MG63 (cell line): ENCODE measurements at regions not wholly inside any gene's neighbourhood (a gene's known extent, or its start where the extent isn't known, plus 50 kb on each side); places are given as distances from the start of the nearest gene placed in this dataset.

Experiments
- DNase-seq: peaks from one replicate; pipeline ENCODE4 v3.0.0-alpha.2; 2020
- H3K27me3 ChIP-seq: fragments of 250-450 bp; sonication (Bioruptor Pico); 2 replicates; pipeline ENCODE4 v1.5.1; 2020; ENCODE audit warnings: mild to moderate bottlenecking, moderate library complexity
- H3K36me3 ChIP-seq: fragments of 250-450 bp; sonication (Bioruptor Pico); 2 replicates; pipeline ENCODE4 v1.5.1; 2020; ENCODE audit warnings: mild to moderate bottlenecking, moderate library complexity
- H3K4me3 ChIP-seq: fragments of 250-450 bp; sonication (Bioruptor Pico); 2 replicates; pipeline ENCODE4 v1.5.1; 2020; ENCODE audit warnings: mild to moderate bottlenecking, moderate library complexity
- H3K9me3 ChIP-seq: fragments of 250-450 bp; sonication (Bioruptor Pico); 2 replicates; pipeline ENCODE4 v1.5.1; 2020; ENCODE audit warnings: mild to moderate bottlenecking, moderate library complexity

- Histone ChIP-seq H3K9me3 (no peaks in the 10 kb centered on the region; the same call in 1 of the 2 replicates), H3K36me3 (no peaks in the 10 kb centered on the region), H3K27me3 (peaks cover 7% of the 10 kb centered on the region; the same call in 1 of the 2 replicates), H3K4me3 (no peak overlapping the region)
- no peak for DNase-seq
Observed at GRCh38 chr11:71363721-71364120, 84.5 kb downstream of the DHCR7 start.

GRCh38 chr11:71358963-71359567 lies 89.1 kb downstream of the DHCR7 start:
- no peak for DNase-seq
- no peak overlapping the region for H3K4me3 ChIP-seq
- H3K36me3 ChIP-seq, result no peaks in the 10 kb centered on the region
- peaks cover 7% of the 10 kb centered on the region; the same call in 1 of the 2 replicates for H3K27me3 ChIP-seq
- no peaks in the 10 kb centered on the region; the same call in 1 of the 2 replicates for H3K9me3 ChIP-seq

GRCh38 chr11:71358122-71358728 lies 90.0 kb downstream of the DHCR7 start:
- H3K36me3 ChIP-seq, result no peaks in the 10 kb centered on the region
- H3K4me3 ChIP-seq, result no peak overlapping the region
- peaks cover 7% of the 10 kb centered on the region; the same call in 1 of the 2 replicates for H3K27me3 ChIP-seq
- no peaks in the 10 kb centered on the region; the same call in 1 of the 2 replicates for H3K9me3 ChIP-seq
- DNase-seq, result no peak

GRCh38 chr11:71357414-71357813 lies 90.8 kb downstream of the DHCR7 start:
- no peaks in the 10 kb centered on the region; the same call in 1 of the 2 replicates for H3K9me3 ChIP-seq
- H3K4me3 ChIP-seq, result no peak overlapping the region
- H3K27me3 ChIP-seq, result peaks cover 7% of the 10 kb centered on the region; the same call in 1 of the 2 replicates
- no peak for DNase-seq
- H3K36me3 ChIP-seq, result no peaks in the 10 kb centered on the region

GRCh38 chr11:71356904-71357303 lies 91.3 kb downstream of the DHCR7 start:
- Histone ChIP-seq H3K4me3 (no peak overlapping the region), H3K27me3 (peaks cover 7% of the 10 kb centered on the region; the same call in 1 of the 2 replicates)

GRCh38 chr11:71356280-71356876 lies 91.8 kb downstream of the DHCR7 start:
- no peak for DNase-seq
- Histone ChIP-seq H3K36me3 (no peaks in the 10 kb centered on the region), H3K27me3 (peaks cover 7% of the 10 kb centered on the region; the same call in 1 of the 2 replicates), H3K4me3 (no peak overlapping the region), H3K9me3 (no peaks in the 10 kb centered on the region; the same call in 1 of the 2 replicates)

More at GRCh38 chr11:71356904-71357303, 91.3 kb downstream of the DHCR7 start:
- H3K9me3 ChIP-seq, result no peaks in the 10 kb centered on the region; the same call in 1 of the 2 replicates
- H3K36me3 ChIP-seq, result no peaks in the 10 kb centered on the region
- DNase-seq, result no peak

- H3K27me3 ChIP-seq, result peaks cover 5% of the 10 kb centered on the region; the same call in 1 of the 2 replicates
- no peaks in the 10 kb centered on the region for H3K36me3 ChIP-seq
- DNase-seq, result no peak
- no peak overlapping the region for H3K4me3 ChIP-seq
- H3K9me3 ChIP-seq, result no peaks in the 10 kb centered on the region; the same call in 1 of the 2 replicates
Observed at GRCh38 chr11:71355281-71355680, 92.9 kb downstream of the DHCR7 start.

GRCh38 chr11:71354394-71355105 lies 93.6 kb downstream of the DHCR7 start:
- Histone ChIP-seq H3K36me3 (no peaks in the 10 kb centered on the region), H3K27me3 (0 out of 2 replicates have a peak, but pooled peaks cover 4% of the 10 kb centered on the region), H3K9me3 (no peaks in the 10 kb centered on the region), H3K4me3 (no peak overlapping the region)
- no peak for DNase-seq

- H3K4me3 ChIP-seq, result no peak overlapping the region
- H3K36me3 ChIP-seq, result no peaks in the 10 kb centered on the region
- DNase-seq, result no peak
- no peaks in the 10 kb centered on the region for H3K27me3 ChIP-seq
- no peaks in the 10 kb centered on the region for H3K9me3 ChIP-seq
Observed at GRCh38 chr11:71352748-71353147, 95.4 kb downstream of the DHCR7 start.

- DNase-seq, result no peak
- Histone ChIP-seq H3K9me3 (no peaks in the 10 kb centered on the region), H3K27me3 (no peaks in the 10 kb centered on the region), H3K36me3 (no peaks in the 10 kb centered on the region), H3K4me3 (no peak overlapping the region)
Observed at GRCh38 chr11:71352226-71352625, 96.0 kb downstream of the DHCR7 start.

GRCh38 chr11:71349627-71350026 lies 97.2 kb upstream of the SHANK2 start:
- no peaks in the 10 kb centered on the region for H3K36me3 ChIP-seq
- no peaks in the 10 kb centered on the region for H3K27me3 ChIP-seq
- no peaks in the 10 kb centered on the region for H3K9me3 ChIP-seq
- H3K4me3 ChIP-seq, result no peak overlapping the region
- DNase-seq, result no peak

GRCh38 chr11:71343828-71344400 lies 91.5 kb upstream of the SHANK2 start:
- Histone ChIP-seq H3K27me3 (no peaks in the 10 kb centered on the region), H3K9me3 (no peaks in the 10 kb centered on the region), H3K36me3 (no peaks in the 10 kb centered on the region), H3K4me3 (no peak overlapping the region)
- no peak for DNase-seq

GRCh38 chr11:71342951-71343827 lies 90.8 kb upstream of the SHANK2 start:
- Histone ChIP-seq H3K4me3 (no peak overlapping the region), H3K36me3 (no peaks in the 10 kb centered on the region), H3K27me3 (no peaks in the 10 kb centered on the region), H3K9me3 (peaks cover 2% of the 10 kb centered on the region; the same call in 1 of the 2 replicates)
- DNase-seq, result peak; percentile 33

- DNase-seq, result no peak
Observed at GRCh38 chr11:71342116-71342515, 89.7 kb upstream of the SHANK2 start.

GRCh38 chr11:71341596-71341995 lies 89.2 kb upstream of the SHANK2 start:
- DNase-seq, result no peak
- H3K27me3 ChIP-seq, result no peaks in the 10 kb centered on the region
- H3K9me3 ChIP-seq, result peaks cover 2% of the 10 kb centered on the region; the same call in 1 of the 2 replicates
- H3K4me3 ChIP-seq, result no peak overlapping the region
- H3K36me3 ChIP-seq, result no peaks in the 10 kb centered on the region

More at GRCh38 chr11:71342116-71342515, 89.7 kb upstream of the SHANK2 start:
- Histone ChIP-seq H3K36me3 (no peaks in the 10 kb centered on the region), H3K9me3 (peaks cover 2% of the 10 kb centered on the region; the same call in 1 of the 2 replicates), H3K27me3 (no peaks in the 10 kb centered on the region), H3K4me3 (no peak overlapping the region)

- no peak for DNase-seq
- Histone ChIP-seq H3K4me3 (no peak overlapping the region), H3K9me3 (peaks cover 2% of the 10 kb centered on the region; the same call in 1 of the 2 replicates), H3K36me3 (no peaks in the 10 kb centered on the region), H3K27me3 (no peaks in the 10 kb centered on the region)
Observed at GRCh38 chr11:71341173-71341572, 88.8 kb upstream of the SHANK2 start.
